ENCODE measurements at regions not wholly inside any gene's neighbourhood (a gene's known extent, or its start where the extent isn't known, plus 50 kb on each side); places are given as distances from the start of the nearest gene placed in this dataset.

DNA sequence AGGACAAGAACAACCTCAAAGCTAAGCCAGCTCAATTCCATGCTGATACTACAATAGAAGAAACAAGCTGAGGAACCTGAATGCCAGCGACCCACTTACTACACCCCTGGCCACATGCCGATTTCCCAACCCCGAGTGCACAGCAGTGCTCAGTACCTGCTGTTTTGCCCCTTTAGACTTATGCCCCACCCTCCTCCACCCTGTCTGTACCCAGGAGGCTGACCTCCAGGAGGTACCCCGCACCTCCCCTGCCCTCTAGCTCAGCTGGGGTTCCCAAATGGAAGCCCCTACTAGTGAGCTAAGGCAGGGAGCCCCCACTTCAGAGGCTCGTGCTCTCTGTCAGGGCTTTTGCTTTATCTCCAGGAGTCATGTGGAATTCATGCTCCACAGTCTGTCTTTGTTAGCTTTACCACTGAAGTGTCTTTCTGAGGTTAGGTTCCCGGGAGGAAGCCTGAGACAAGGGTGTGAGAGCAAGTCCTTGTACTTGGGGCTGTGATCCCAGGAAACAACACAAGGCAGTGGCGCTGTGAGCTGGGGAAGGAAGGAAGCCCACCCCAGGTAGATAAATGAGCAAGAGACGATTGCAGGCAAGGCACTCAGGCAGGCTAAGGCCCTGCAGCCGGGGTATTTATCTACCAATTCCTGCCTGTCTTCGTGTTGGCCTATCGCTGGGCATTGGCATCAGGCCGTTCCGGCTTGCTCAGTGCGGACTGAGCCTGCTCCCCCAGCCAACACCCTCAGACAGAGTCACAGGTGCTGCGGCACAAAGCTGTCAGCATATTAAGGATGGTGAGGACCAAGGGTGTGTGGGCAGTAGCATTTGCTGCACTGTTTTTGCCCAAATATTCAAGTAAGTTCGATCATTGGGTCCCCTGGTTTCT, 220.5 kb downstream of the CYP26B1 start:
- TF ChIP-seq, protein P1, sequence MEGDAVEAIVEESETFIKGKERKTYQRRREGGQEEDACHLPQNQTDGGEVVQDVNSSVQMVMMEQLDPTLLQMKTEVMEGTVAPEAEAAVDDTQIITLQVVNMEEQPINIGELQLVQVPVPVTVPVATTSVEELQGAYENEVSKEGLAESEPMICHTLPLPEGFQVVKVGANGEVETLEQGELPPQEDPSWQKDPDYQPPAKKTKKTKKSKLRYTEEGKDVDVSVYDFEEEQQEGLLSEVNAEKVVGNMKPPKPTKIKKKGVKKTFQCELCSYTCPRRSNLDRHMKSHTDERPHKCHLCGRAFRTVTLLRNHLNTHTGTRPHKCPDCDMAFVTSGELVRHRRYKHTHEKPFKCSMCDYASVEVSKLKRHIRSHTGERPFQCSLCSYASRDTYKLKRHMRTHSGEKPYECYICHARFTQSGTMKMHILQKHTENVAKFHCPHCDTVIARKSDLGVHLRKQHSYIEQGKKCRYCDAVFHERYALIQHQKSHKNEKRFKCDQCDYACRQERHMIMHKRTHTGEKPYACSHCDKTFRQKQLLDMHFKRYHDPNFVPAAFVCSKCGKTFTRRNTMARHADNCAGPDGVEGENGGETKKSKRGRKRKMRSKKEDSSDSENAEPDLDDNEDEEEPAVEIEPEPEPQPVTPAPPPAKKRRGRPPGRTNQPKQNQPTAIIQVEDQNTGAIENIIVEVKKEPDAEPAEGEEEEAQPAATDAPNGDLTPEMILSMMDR (IDR thresholded peaks at IDR 0.05), result no peak
- TF ChIP-seq POLR2A (IDR thresholded peaks at IDR 0.05), result no peak
